ENCODE measurements at regions not wholly inside any gene's neighbourhood (a gene's known extent, or its start where the extent isn't known, plus 50 kb on each side); places are given as distances from the start of the nearest gene placed in this dataset.

GRCh38 chr4:144302704-144303536, 162.4 kb upstream of the GYPA start:
- DNase-seq: no peak
- intact Hi-C loops (cut with DNase I, micrococcal nuclease): no loop called here
- TF ChIP-seq CTCF (IDR thresholded peaks at IDR 0.05): no peak
- Histone ChIP-seq H3K9me3 (no peaks in the 10 kb centered on the region), H3K4me1 (ENCODE audit: low read depth) (no peaks in the 10 kb centered on the region), H3K36me3 (ENCODE audit: low read depth) (no peaks in the 10 kb centered on the region), H3K4me3 (no peak overlapping the region)
- no peak for ATAC-seq

GRCh38 chr4:144304025-144304424, 163.5 kb upstream of the GYPA start:
- no peak overlapping the region for H3K4me3 ChIP-seq
- no peak for TF ChIP-seq CTCF (IDR thresholded peaks at IDR 0.05)
- ATAC-seq: no peak
- H3K4me1 ChIP-seq (ENCODE audit: low read depth): no peaks in the 10 kb centered on the region
- H3K9me3 ChIP-seq: no peaks in the 10 kb centered on the region
- DNase-seq: no peak
- intact Hi-C loops (cut with DNase I, micrococcal nuclease): no loop called here
- no peaks in the 10 kb centered on the region for H3K36me3 ChIP-seq (ENCODE audit: low read depth)

- Histone ChIP-seq H3K4me3 (no peak overlapping the region), H3K36me3 (ENCODE audit: low read depth) (no peaks in the 10 kb centered on the region), H3K9me3 (peaks cover 13% of the 10 kb centered on the region), H3K4me1 (ENCODE audit: low read depth) (no peaks in the 10 kb centered on the region)
- intact Hi-C loops (cut with DNase I, micrococcal nuclease): no loop called here
- ATAC-seq (no peak), DNase-seq (no peak)
- no peak for TF ChIP-seq CTCF (IDR thresholded peaks at IDR 0.05)
Observed at GRCh38 chr4:144310535-144310934, 170.0 kb upstream of the GYPA start.

- no peak overlapping the region for H3K4me3 ChIP-seq
- ATAC-seq (no peak), DNase-seq (no peak)
- no peak for TF ChIP-seq CTCF (IDR thresholded peaks at IDR 0.05)
- no peaks in the 10 kb centered on the region for H3K4me1 ChIP-seq (ENCODE audit: low read depth)
- H3K9me3 ChIP-seq: peaks cover 14% of the 10 kb centered on the region
- no peaks in the 10 kb centered on the region for H3K36me3 ChIP-seq (ENCODE audit: low read depth)
- intact Hi-C loops (cut with DNase I, micrococcal nuclease): no loop called here
Observed at GRCh38 chr4:144313370-144313769, 172.9 kb upstream of the GYPA start.

GRCh38 chr4:144316869-144317268, 176.4 kb upstream of the GYPA start:
- H3K4me3 ChIP-seq: no peak overlapping the region
- TF ChIP-seq CTCF (IDR thresholded peaks at IDR 0.05): no peak
- no peaks in the 10 kb centered on the region for H3K4me1 ChIP-seq (ENCODE audit: low read depth)
- peaks cover 14% of the 10 kb centered on the region for H3K9me3 ChIP-seq
- intact Hi-C loops (cut with DNase I, micrococcal nuclease): no loop called here
- DNase-seq (no peak), ATAC-seq (no peak)
- no peaks in the 10 kb centered on the region for H3K36me3 ChIP-seq (ENCODE audit: low read depth)
